HL-60 (cell line): ENCODE measurements at regions not wholly inside any gene's neighbourhood (a gene's known extent, or its start where the extent isn't known, plus 50 kb on each side); places are given as distances from the start of the nearest gene placed in this dataset.

Experiments used
- DNase-seq, 2 experiments: peaks; one replicate each; pipeline ENCODE4 v3.0.0-alpha.2; 2010 to 2020; ENCODE audit warnings: low read depth in 1 of 2, low spot score in 1 of 2
- H3K27ac ChIP-seq: fragments of 250-450 bp; sonication (Bioruptor Pico); replicated peaks from 2 replicates; pipeline ENCODE4 v1.5.1; 2020; ENCODE audit warnings: mild to moderate bottlenecking, moderate library complexity
- H3K27me3 ChIP-seq: fragments of 250-450 bp; sonication (Bioruptor Pico); 2 replicates; pipeline ENCODE4 v1.5.1; 2021; ENCODE audit warnings: mild to moderate bottlenecking, moderate library complexity; ENCODE audit not compliant: insufficient read depth, poor library complexity, severe bottlenecking
- H3K4me3 ChIP-seq: replicated peaks from 2 replicates; pipeline ENCODE4 v1.5.1; 2011; ENCODE audit warnings: mild to moderate bottlenecking, control low read depth, low read length; ENCODE audit not compliant: insufficient read depth
- CTCF ChIP-seq: IDR thresholded peaks from one replicate; pipeline ENCODE4 v1.5.1; 2011; ENCODE audit warnings: low read length, control low read depth, inconsistent platforms; ENCODE audit not compliant: insufficient read depth
- GABPA ChIP-seq: IDR thresholded peaks from 2 replicates; pipeline ENCODE4 v1.6.1; 2012; ENCODE audit warnings: low read depth
- POLR2AphosphoS5 ChIP-seq: IDR thresholded peaks from 2 replicates; pipeline ENCODE4 v1.6.1; 2012; ENCODE audit warnings: low read depth
- REST ChIP-seq: IDR thresholded peaks from 2 replicates; pipeline ENCODE4 v1.6.1; 2012; ENCODE audit warnings: low read depth; ENCODE audit not compliant: insufficient replicate concordance
- SPI1 ChIP-seq: IDR thresholded peaks from 2 replicates; pipeline ENCODE4 v1.6.1; 2012; ENCODE audit warnings: low read depth, mild to moderate bottlenecking, borderline replicate concordance

- H3K27me3 ChIP-seq: no peaks in the 10 kb centered on the region
- H3K4me3 ChIP-seq: no peak overlapping the region
- TF ChIP-seq GABPA (no peak), REST (no peak), CTCF (no peak), POLR2AphosphoS5 (no peak), SPI1 (no peak)
- H3K27ac ChIP-seq: no peak overlapping the region
- DNase-seq: no peak
Observed at GRCh38 chr3:163521261-163521660, 1557.0 kb downstream of the SI start.

- no peaks in the 10 kb centered on the region for H3K27me3 ChIP-seq
- no peak overlapping the region for H3K4me3 ChIP-seq
- DNase-seq: no peak
- no peak overlapping the region for H3K27ac ChIP-seq
- TF ChIP-seq CTCF (no peak), SPI1 (no peak), GABPA (no peak), REST (no peak), POLR2AphosphoS5 (no peak)
Observed at GRCh38 chr3:163518065-163518464, 1560.2 kb downstream of the SI start.

GRCh38 chr3:163513149-163513657 lies 1565.1 kb downstream of the SI start:
- Histone ChIP-seq H3K27ac (no peak overlapping the region), H3K27me3 (no peaks in the 10 kb centered on the region), H3K4me3 (no peak overlapping the region)
- TF ChIP-seq SPI1: no peak
- no peak for TF ChIP-seq CTCF
- no peak for TF ChIP-seq GABPA
- TF ChIP-seq REST: no peak
- no peak for TF ChIP-seq POLR2AphosphoS5
- no peak for DNase-seq
